Caki2 (cell line): ENCODE measurements at regions not wholly inside any gene's neighbourhood (a gene's known extent, or its start where the extent isn't known, plus 50 kb on each side); places are given as distances from the start of the nearest gene placed in this dataset.
A peak's percentile ranks its signal among the peaks of the same experiment; 100 is the strongest.

Source experiments
- DNase-seq: peaks from one replicate; pipeline ENCODE4 v3.0.0-alpha.2; 2015; ENCODE audit warnings: low read depth
- in situ Hi-C: cut with HindIII; loops from 2 replicates; pipeline ENCODE4 v1.10.0; 2016; ENCODE audit warnings: low sequenced_read_pairs, low pct_unique_long_range_greater_than_20kb, mixed read lengths

DNA sequence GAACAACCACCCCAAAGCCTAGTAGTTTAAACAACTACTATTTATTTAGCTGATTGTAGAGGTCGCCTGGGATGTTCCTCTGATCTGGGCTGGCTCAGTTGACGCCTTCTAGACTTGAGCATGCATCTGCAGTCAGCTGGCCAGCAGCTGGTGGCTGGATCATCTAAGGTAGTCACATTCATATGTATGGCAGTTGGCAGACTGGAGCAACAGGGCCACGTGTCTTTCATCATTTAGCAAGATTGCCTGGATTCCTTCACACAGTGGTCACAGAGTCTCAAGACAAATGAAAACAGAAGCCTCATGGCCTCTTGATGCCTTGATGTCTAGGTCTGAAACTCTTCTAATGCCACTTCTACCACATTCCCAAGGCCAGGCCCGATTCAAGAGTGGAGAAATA, 220.6 kb upstream of the S100G start:
- no peak for DNase-seq
- in situ Hi-C loops, result no loop called here

DNA sequence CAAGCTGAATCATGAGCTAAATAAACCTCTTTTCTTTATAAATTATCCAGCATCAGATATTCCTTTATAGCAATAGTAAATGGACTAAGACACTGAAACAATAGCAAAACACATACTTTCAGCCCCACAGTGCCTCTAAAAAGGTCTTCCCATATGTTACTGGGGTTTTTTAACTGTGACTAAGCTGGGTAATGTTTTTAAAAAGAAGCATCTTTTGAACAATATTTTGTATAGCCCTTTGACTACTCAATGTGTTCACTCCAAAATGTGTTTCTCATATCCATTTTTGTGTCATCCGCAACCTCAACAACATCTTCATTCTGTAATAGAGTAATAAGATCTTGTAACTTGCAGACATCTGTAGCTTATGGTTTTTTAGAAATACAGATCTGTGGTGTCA, 218.7 kb upstream of the S100G start:
- no peak for DNase-seq
- in situ Hi-C loops, result no loop called here

DNA sequence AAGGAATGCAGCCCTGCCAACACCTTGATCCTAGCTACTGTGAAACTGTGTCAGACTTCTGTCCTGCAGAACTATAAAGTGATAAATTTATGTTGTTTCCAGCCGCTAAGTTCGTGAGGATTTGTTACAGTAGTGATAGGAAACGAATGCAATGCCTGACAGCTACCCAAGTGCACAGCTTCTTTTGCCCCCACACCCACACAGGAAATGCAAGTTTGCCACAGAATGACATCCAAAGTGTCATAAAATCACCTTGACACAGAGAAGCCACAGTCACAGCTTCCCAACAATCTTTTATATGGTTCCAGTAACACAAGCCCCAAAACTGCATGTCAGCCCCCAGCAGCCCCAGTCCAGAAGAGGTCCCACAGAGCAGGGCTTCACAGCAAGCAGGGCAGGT, 216.9 kb upstream of the S100G start:
- in situ Hi-C loops, result no loop called here

DNA sequence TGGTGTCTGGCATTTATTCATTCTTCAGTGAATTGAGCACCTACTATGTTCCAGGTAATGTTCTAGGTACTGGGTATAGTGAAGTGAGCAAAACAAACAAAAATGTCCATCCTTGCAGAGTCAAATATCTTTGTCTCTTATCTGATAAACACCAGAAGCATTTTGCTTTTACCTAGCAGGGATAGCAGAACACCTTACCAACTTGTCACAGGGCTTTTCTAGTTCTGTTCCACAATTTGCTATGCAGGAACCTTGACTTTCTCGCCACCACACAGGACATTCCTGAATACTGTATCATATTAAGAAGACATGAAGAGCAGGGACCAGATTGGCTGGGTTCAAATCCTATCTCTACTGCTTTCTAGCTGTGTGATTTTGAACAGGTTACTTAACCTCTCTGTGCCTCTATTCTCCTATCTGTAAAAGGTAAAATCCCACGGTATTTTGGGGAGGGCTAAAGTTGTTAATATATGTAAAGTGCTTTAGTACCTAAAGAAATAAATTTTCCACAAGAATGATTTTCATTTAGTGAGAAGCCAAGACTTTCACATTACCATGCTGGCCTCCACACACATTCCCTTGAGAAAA, 214.5 kb upstream of the S100G start:
- no peak for DNase-seq
- in situ Hi-C loops, result no loop called here

More for the DNA sequence above, 216.9 kb upstream of the S100G start:
- no peak for DNase-seq

DNA sequence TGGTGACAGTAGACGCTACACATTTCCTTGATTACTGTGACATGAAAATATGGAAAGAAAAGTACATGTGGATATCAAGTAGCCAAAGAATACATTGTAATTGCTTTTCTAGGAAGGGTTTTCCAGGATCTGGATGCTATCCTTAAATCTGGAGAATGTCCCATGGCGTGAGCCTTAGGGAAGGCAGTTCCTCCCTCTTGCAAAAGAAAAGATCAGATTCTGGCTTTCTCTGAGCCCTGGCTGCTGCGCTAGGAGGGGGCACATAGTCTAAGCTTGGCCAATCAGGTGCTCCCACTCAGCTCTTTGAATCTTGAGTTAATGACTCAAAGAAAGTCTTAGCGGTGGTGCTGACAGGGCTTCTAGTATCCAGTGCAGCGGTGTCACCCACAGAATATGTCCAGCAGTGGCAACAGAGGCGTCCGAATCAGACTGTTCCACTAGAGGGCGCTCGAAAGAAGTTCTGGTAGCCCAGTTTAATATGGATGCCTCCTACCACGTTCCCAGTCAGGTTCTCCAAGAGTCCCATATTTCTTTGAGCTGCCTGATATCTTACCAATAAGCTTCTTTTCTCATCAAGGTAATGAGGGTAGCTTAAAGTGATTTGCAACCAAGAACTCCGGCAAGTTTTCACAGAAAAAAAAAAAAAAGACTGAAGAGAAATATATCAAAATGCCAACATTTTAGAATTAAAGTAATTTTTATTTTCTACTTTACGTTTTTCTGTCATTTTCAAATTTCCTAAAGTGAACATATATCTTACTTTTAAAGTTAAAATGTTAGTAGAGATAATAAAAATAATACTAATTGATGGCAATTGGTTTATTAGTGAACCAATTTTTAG, 213.4 kb upstream of the S100G start:
- peak; percentile 59 for DNase-seq
- in situ Hi-C loops, result no loop called here

DNA sequence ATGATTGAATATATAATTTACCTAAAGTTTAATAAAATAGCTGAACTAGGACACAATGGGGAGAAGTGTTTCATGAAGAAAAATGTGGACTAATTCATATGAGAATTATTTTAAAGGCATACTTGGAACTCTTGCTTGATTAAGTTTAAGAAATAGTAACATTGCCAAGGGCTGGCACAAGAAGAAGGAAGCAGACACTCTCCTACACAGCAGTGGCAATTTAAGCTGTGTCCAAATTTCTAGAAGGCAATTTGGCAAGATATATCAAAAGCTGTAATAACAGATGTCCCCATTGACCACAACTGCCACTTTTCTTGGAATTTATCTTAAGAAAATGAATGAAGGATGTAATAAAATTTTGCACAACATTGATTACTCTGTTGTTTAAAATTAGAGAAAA, 209.5 kb upstream of the S100G start:
- in situ Hi-C loops, result no loop called here

DNA sequence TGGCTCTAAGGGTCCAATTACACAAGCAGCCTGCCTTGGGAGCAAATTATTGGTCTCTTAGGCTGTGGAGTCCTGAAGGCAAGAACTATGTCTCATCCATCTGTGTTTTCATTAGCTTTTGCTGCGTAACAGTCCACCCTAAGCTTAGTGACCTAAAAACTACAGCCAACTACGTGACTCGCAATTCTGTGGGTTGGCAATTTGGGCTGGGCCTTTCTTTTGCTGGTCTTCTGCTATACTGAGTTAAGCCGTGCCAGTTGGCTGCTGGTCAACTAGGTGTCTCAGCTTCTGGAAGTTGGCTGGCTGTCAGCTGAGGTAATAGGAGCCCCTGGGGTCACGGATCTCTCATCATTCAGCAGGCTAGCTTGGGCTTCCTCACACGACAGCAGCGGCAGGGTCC, 205.6 kb upstream of the S100G start:
- in situ Hi-C loops, result no loop called here
- DNase-seq, result peak; percentile 64

More for the DNA sequence above, 209.5 kb upstream of the S100G start:
- DNase-seq, result no peak

DNA sequence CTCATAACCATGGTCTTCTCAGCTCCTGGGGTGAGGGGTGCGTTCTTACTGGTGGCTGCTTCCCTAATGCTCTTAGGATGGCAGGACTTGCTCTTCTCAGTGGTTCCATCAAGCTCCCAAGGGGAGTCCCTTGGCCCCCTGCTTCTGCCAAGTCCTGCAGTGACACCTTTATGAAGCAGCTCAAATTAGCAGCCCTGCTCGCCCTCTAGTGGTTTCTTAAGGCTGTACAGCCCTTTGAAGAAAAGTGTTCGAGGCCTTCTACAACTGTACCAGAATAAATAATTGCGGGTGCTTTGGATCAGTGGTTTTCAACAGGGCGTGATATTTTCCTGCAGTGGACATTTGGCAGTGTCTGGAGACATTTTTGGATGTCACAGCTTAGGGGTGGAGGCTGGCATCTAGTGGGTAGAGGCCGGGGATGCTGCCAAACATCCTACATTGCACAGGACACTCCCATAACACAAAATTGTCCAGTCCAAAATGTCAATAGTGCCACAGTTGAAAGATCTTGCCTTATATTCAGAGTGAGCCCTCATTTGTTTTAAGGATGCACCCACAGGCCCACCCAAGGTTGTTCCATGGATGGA, 204.7 kb upstream of the S100G start:
- DNase-seq, result peak; percentile 46
- in situ Hi-C loops, result no loop called here

DNA sequence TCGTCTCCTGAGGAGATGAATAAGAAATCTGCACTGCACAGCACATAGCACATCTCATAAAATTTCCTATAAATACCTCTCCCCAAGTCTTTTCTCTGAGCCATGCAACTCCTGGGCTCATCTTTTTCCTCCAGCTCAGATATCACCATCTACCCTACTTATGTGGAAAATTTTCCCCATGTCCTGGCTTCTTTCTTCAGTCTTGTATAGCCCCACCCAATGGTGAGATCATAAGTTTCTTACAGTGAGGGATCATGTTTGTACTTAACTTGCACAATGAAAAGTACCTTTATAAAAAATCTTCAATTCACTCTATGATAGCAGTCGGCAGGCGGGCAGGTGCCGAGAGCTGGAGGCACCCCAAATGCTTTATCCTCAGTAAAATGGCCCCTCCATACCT, 198.6 kb upstream of the S100G start:
- in situ Hi-C loops, result no loop called here
- DNase-seq, result no peak

DNA sequence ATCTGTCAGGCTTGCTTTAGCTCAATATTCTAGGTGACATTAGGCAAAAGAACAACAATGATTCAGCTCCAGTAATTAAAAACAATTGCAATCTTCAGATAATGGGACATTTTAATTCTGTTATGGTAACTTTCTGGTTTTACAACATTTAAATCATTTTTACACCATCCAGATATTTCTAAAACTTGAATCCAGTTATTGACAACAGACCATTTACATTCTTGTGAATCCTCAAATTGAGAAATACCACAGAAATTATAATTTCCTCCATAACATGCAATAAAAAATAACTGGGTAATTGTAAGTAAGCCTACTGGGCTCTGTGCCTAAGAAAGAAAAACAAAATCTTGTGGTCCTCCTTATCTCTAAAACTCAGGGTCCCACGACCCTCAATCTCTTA, 195.0 kb upstream of the S100G start:
- in situ Hi-C loops, result no loop called here
- DNase-seq, result no peak

DNA sequence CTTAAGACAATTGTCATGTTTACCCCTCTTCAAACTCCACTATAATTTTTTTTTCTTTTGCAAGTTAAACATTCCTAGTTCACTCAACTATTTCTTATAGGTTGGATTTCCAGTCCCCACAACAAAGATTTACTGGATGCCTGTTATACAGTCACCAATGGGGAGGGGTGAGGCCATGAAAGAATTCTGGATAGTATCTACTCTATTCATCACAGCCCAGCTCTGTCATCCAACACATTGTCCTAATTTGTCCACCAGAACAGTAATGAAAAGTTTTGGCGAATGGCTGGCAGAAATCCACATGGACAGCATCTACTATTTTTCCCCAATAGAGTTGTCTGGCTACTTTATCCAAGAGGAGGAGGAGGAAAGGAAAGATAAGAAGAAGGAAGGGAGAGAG, 192.7 kb upstream of the S100G start:
- no peak for DNase-seq
- in situ Hi-C loops, result no loop called here

DNA sequence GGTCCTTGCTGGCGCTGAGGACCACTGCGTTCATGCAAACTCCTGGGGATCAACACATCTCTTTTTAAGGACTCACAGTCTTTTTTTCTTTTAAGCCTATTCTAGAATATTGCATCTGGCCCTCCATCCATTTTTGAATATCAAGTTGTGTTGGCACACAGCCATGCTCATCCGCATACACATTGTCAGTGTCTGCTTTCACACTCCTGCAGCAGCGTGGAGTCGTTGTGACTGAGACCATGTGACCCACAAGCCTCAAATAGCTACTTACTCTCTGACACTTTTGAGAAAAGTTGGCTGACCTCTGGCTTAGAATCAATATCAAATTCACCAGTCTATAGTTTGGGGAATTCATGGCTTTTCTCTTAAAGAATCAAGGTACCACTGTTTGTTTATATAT, 191.8 kb upstream of the S100G start:
- in situ Hi-C loops, result no loop called here
- no peak for DNase-seq

DNA sequence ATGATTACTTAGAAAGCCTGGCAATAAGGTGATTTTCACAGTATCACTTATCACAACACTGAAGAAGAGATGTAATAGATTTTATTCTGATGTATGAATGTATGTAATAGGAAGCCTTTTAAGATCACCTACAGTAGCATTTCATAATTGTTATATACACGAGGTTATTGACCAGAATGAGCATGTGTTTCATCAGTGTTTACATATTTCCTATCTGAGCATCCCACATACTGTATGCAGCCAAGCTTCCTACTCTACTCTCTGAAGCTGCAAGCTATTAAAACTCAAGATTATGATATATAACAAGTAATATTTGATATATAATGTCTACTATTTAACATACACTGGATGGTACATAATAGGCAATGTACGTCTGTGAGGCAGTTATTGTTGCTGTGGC, 190.9 kb upstream of the S100G start:
- DNase-seq, result no peak
- in situ Hi-C loops, result no loop called here

DNA sequence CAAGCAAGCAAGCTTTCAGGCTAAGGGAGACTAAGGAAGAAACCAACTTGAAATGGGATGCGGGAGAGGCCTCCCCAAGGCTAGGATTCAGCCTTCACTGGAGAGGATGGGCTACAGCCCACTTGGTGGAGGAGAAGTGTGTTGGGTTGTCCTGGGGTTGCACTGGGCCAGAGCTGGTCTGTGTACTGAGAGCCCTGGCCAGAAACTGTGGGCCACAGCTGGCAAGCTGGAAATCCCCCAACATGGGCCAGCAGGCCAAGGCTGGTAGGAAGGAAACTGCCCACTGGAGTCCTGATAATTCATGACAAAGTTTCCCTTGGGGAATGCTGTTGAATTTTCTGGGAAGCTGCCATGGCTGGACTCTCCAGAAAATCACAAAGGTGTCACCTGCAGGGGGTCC, 188.0 kb upstream of the S100G start:
- DNase-seq, result no peak
- in situ Hi-C loops, result no loop called here

DNA sequence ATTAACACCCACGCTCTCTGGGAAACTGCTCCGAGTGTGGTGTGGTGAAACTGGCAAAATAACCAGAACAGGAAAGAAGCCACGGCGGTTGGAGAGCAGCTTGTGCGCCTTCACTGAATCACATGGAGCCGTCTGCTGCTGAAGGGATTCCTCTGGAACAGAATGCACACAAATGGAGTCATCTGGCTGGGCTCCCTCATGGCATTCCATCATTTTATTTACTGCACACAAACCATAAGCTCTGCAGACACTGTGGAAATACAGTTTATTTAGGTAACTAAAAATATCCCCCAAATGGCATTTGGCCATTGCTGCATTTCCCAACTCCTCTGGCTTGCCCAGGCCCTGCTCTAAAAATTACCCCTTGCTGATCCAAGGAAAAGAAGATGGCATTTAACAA, 187.0 kb upstream of the S100G start:
- DNase-seq, result no peak

DNA sequence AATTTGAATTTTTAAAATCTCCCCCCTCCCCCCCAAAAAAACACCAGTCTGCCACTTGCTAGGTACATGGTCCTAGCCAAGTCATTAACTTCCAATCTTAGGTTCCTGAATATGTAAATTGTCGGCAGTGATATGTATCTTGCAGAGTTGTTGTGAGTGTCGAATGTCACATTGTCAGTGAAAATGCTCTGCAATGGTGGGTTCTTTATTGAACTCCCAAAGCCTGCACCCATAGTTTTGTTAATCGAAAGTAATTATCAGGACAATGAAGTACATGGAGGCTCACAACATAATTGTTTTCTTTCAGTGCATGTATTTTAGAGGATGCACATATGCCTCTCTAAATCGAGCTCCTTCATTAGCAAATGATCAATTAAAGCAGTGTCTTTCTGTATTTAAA, 185.6 kb upstream of the S100G start:
- in situ Hi-C loops, result no loop called here
- no peak for DNase-seq

More for the DNA sequence above, 187.0 kb upstream of the S100G start:
- in situ Hi-C loops, result no loop called here

DNA sequence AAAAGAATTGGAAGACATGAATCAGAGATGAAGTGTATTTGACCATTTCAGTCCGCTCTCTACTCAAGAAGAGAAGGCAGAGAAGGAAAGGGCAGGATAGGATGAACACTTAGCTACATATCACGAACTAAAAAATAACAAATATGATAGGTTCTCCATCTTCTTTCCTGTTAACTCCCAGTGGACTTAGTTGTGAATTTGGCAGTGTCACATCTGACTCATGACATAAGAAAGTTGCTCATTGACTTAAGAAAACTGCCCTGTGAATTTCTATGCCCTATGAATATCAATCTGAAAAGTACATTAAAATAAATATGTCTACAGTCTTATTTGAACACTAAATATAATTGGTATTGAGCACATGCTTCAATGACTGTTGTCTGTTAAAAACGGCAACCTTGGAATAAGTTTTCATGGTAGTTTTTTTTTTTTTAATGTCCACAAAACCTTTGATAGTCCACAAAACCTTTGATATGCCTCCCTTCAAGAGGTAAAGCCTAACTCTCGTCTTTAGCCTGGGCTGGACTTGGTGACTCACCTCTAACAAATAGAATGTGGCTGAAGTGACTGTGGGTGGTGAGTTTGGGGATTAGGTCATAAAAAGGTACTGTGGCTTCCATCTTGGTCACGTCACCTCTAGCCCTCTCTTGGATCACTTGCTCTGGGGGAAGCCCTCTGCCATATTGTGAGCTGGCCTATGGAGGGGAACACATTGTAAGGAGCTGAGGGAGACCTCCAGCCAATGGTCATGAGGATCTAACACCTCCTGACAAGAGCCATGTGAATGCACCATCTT, 184.7 kb upstream of the S100G start:
- in situ Hi-C loops, result no loop called here
- DNase-seq, result no peak

DNA sequence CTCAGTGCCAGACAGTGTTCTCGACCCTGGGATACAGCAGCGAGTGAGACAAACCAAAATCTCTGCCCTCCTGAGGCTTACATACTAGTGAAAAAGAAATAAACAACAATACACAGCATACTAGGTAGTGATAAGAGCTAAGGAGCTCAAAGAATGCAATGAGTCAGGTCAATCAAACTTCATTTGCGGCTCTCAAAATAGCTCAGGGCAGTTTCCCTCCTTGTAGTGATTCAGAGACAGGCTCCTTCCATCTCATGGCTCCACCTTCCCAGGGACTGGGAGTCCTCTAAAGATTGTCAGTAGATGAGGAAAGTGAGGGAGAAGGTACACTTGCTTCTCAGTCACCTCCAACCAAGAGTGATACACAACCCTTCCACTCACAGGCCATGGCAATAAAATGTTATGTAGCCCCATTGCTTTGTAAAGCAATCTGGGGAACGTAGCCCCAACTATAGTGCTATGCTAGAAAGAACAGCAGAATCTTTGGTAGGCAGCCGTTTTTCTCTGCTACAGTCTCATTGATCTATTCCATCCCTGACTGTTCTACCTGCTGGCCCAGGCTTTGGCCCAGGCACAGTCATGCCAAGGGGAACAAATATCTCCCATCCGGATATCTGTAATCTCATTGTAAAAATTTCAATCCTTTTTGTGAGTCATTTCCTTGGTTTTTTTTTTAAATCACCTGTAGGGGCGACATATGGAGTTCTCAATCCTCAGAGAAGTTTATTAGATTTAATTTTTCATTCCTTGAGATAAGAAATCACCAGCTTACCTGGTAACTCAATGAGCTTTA, 183.1 kb upstream of the S100G start:
- peak; percentile 1 for DNase-seq
- in situ Hi-C loops, result no loop called here
